ENCODE measurements at regions not wholly inside any gene's neighbourhood (a gene's known extent, or its start where the extent isn't known, plus 50 kb on each side); places are given as distances from the start of the nearest gene placed in this dataset.

- Histone ChIP-seq H3K4me3 (ENCODE audit: insufficient read depth, low read depth, low read length) (no peak overlapping the region), H4K5ac (ENCODE audit: low read depth, low read length) (no peak overlapping the region), H3K4ac (ENCODE audit: low read depth, low read length) (no peak overlapping the region), H3K27me3 (ENCODE audit: control insufficient read depth, insufficient read depth, low read length) (no peaks in the 10 kb centered on the region), H3K36me3 (ENCODE audit: control insufficient read depth, insufficient read depth, low read length) (no peaks in the 10 kb centered on the region), H3K18ac (ENCODE audit: low read depth, low read length) (no peak overlapping the region), H3K27ac (ENCODE audit: insufficient read depth, low read length) (no peak overlapping the region), H2BK20ac (ENCODE audit: low read depth, low read length) (no peak overlapping the region), H3K23ac (ENCODE audit: low read depth, low read length) (no peak overlapping the region), H4K8ac (ENCODE audit: low read depth in 2 of 2, low read length in 2 of 2) (no peak overlapping the region), H3K4me1 (ENCODE audit: control insufficient read depth, insufficient read depth, low read length) (no peaks in the 10 kb centered on the region), H2BK5ac (ENCODE audit: low read depth, low read length, poor library complexity, severe bottlenecking) (no peak overlapping the region), H3K79me1 (ENCODE audit: low read depth in 1 of 2, low read length in 2 of 2) (no peaks in the 10 kb centered on the region), H2BK120ac (ENCODE audit: low read depth, low read length) (no peak overlapping the region), H2AK9ac (replicated peaks; ENCODE audit: low read depth, low read length, poor library complexity) (no peak overlapping the region), H4K20me1 (ENCODE audit: insufficient read depth, low read length) (no peaks in the 10 kb centered on the region), H2AFZ (replicated peaks; ENCODE audit: low read length, poor library complexity) (no peak overlapping the region), H3K56ac (ENCODE audit: extremely low read depth, insufficient read depth, low read length) (no peak overlapping the region), H2AK5ac (ENCODE audit: low read depth, low read length) (no peak overlapping the region), H3K9ac (ENCODE audit: low read depth, low read length) (no peak overlapping the region), H3K9me1 (ENCODE audit: insufficient read depth, low read length) (no peaks in the 10 kb centered on the region), H3K14ac (replicated peaks; ENCODE audit: low read depth, low read length) (no peak overlapping the region), H2BK15ac (ENCODE audit: low read depth, low read length) (no peak overlapping the region), H3K9me3 (ENCODE audit: control insufficient read depth, insufficient read depth, low read length) (no peaks in the 10 kb centered on the region), H4K91ac (ENCODE audit: insufficient read depth, low read depth, low read length) (no peak overlapping the region), H3K4me2 (ENCODE audit: low read depth, low read length) (no peak overlapping the region)
- TF ChIP-seq RFX5 (IDR thresholded peaks at IDR 0.05; ENCODE audit: low read depth, low read length) (no peak), NFE2L2 (IDR thresholded peaks at IDR 0.05; ENCODE audit: low read depth, low read length) (no peak), BHLHE40 (IDR thresholded peaks at IDR 0.05; ENCODE audit: low read depth, low read length) (no peak), POLR2A (IDR thresholded peaks at IDR 0.05; ENCODE audit: low read depth, low read length) (no peak), CHD1 (IDR thresholded peaks at IDR 0.05; ENCODE audit: low read depth, low read length) (no peak), SMC3 (IDR thresholded peaks at IDR 0.05; ENCODE audit: low read depth, low read length) (no peak), FOS (IDR thresholded peaks at IDR 0.05; ENCODE audit: low read depth, low read length) (no peak), CEBPB (IDR thresholded peaks at IDR 0.05; ENCODE audit: low read depth, low read length) (no peak), USF2 (IDR thresholded peaks at IDR 0.05; ENCODE audit: low read depth, low read length) (no peak), RAD21 (IDR thresholded peaks at IDR 0.05; ENCODE audit: low read length) (no peak), MXI1 (IDR thresholded peaks at IDR 0.05; ENCODE audit: borderline replicate concordance, low read depth, low read length) (no peak)
- TF ChIP-seq, protein P1, sequence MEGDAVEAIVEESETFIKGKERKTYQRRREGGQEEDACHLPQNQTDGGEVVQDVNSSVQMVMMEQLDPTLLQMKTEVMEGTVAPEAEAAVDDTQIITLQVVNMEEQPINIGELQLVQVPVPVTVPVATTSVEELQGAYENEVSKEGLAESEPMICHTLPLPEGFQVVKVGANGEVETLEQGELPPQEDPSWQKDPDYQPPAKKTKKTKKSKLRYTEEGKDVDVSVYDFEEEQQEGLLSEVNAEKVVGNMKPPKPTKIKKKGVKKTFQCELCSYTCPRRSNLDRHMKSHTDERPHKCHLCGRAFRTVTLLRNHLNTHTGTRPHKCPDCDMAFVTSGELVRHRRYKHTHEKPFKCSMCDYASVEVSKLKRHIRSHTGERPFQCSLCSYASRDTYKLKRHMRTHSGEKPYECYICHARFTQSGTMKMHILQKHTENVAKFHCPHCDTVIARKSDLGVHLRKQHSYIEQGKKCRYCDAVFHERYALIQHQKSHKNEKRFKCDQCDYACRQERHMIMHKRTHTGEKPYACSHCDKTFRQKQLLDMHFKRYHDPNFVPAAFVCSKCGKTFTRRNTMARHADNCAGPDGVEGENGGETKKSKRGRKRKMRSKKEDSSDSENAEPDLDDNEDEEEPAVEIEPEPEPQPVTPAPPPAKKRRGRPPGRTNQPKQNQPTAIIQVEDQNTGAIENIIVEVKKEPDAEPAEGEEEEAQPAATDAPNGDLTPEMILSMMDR (conservative IDR thresholded peaks at IDR 0.05; ENCODE audit: low read depth, low read length), result no peak
- TF ChIP-seq, protein P2, sequence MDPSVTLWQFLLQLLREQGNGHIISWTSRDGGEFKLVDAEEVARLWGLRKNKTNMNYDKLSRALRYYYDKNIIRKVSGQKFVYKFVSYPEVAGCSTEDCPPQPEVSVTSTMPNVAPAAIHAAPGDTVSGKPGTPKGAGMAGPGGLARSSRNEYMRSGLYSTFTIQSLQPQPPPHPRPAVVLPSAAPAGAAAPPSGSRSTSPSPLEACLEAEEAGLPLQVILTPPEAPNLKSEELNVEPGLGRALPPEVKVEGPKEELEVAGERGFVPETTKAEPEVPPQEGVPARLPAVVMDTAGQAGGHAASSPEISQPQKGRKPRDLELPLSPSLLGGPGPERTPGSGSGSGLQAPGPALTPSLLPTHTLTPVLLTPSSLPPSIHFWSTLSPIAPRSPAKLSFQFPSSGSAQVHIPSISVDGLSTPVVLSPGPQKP (IDR thresholded peaks at IDR 0.05; ENCODE audit: borderline replicate concordance, low read depth, low read length), result no peak
- no peak for ATAC-seq (ENCODE audit: low read depth)
- intact Hi-C loops (cut with micrococcal nuclease) (no loop called here), dilution Hi-C loops (cut with HindIII; ENCODE audit: low sequenced_read_pairs, unreplicated experiment) (no loop called here), in situ Hi-C loops (cut with MboI; ENCODE audit: low sequenced_read_pairs) (no loop called here)
- ChIA-PET POLR2A (ENCODE audit: unreplicated experiment) (no interaction called here), CTCF (no interaction called here)
- BruUV-seq (replicated peaks), result no TSS peak
- WGBS, 2 experiments (ENCODE audit: extremely low coverage in 2 of 2, insufficient read length in 1 of 2), result no CpG with 5 or more reads among the region's 2 CpGs
- no peak for DNase-seq
These were observed 132.2 kb downstream of the NKX6-1 start for GRCh38 chr4:84366907-84367306.

Data from IMR-90 (cell line).